NB4 (cell line): ENCODE measurements at regions not wholly inside any gene's neighbourhood (a gene's known extent, or its start where the extent isn't known, plus 50 kb on each side); places are given as distances from the start of the nearest gene placed in this dataset.

ENCODE experiments used
- TF ChIP-seq, protein P1 (sequence below): IDR thresholded peaks from 2 replicates; pipeline ENCODE4 v1.6.1; 2011; ENCODE audit warnings: low read depth, low read length
- TF ChIP-seq, protein P2 (sequence below): IDR thresholded peaks from one replicate; pipeline ENCODE4 v1.5.1; 2012; ENCODE audit warnings: low read depth, low read length

DNA sequence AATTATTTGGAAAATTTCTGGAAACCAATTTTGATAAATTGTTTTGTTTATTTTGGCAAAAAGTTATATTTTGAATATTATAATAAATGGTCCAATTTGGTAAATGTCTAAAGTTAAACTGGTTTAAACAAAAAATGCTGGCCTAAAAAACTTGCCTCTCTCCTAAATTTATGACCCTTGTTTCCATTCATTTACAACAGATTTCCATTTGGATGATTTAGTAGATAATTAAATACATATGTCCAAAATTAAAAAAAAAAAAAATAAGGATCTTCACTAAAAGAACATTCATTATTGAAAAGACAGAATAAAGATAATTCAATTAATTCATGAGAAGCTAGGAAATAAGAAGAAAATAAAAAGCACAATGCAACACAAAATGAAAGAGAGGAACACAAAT, 449.5 kb downstream of the SPRY1 start:
- TF ChIP-seq, protein P1, sequence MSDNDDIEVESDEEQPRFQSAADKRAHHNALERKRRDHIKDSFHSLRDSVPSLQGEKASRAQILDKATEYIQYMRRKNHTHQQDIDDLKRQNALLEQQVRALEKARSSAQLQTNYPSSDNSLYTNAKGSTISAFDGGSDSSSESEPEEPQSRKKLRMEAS: no peak
- TF ChIP-seq, protein P2, sequence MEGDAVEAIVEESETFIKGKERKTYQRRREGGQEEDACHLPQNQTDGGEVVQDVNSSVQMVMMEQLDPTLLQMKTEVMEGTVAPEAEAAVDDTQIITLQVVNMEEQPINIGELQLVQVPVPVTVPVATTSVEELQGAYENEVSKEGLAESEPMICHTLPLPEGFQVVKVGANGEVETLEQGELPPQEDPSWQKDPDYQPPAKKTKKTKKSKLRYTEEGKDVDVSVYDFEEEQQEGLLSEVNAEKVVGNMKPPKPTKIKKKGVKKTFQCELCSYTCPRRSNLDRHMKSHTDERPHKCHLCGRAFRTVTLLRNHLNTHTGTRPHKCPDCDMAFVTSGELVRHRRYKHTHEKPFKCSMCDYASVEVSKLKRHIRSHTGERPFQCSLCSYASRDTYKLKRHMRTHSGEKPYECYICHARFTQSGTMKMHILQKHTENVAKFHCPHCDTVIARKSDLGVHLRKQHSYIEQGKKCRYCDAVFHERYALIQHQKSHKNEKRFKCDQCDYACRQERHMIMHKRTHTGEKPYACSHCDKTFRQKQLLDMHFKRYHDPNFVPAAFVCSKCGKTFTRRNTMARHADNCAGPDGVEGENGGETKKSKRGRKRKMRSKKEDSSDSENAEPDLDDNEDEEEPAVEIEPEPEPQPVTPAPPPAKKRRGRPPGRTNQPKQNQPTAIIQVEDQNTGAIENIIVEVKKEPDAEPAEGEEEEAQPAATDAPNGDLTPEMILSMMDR: no peak
